ENCODE measurements at regions not wholly inside any gene's neighbourhood (a gene's known extent, or its start where the extent isn't known, plus 50 kb on each side); places are given as distances from the start of the nearest gene placed in this dataset.

- TF ChIP-seq POLR2A (IDR thresholded peaks at IDR 0.05): no peak
- TF ChIP-seq CTCF (IDR thresholded peaks at IDR 0.05): no peak
Observed at GRCh38 chr12:115464661-115465060, 780.7 kb upstream of the TBX3 start.
